ENCODE measurements at regions not wholly inside any gene's neighbourhood (a gene's known extent, or its start where the extent isn't known, plus 50 kb on each side); places are given as distances from the start of the nearest gene placed in this dataset.
"Not testable (repeated sequence)": the region's sequence is repeated elsewhere in the genome, so short reads cannot be mapped to it uniquely, and the experiment has no call there.

GRCh38 chr2:129006901-129007300, 688.2 kb upstream of the HS6ST1 start:
- no peak for DNase-seq

- DNase-seq, result no peak
These were observed 689.6 kb upstream of the HS6ST1 start for GRCh38 chr2:129008055-129008880.

GRCh38 chr2:129008881-129009554, 690.4 kb upstream of the HS6ST1 start:
- no peak for DNase-seq

GRCh38 chr2:129009555-129010146, 691.0 kb upstream of the HS6ST1 start:
- no peak for DNase-seq

GRCh38 chr2:129010262-129010661, 691.6 kb upstream of the HS6ST1 start:
- no peak for DNase-seq

GRCh38 chr2:129011466-129012061, 692.9 kb upstream of the HS6ST1 start:
- DNase-seq, result no peak

GRCh38 chr2:129014432-129014831, 695.8 kb upstream of the HS6ST1 start:
- no peak for DNase-seq

- DNase-seq, result no peak
These were observed 697.0 kb upstream of the HS6ST1 start for GRCh38 chr2:129015397-129016285.

GRCh38 chr2:129016972-129017371, 698.3 kb upstream of the HS6ST1 start:
- DNase-seq, result no peak

GRCh38 chr2:129024796-129025195, 706.1 kb upstream of the HS6ST1 start:
- DNase-seq, result no peak

GRCh38 chr2:129035992-129036391, 717.3 kb upstream of the HS6ST1 start:
- no peak for DNase-seq

GRCh38 chr2:129043677-129044076, 725.0 kb upstream of the HS6ST1 start:
- DNase-seq, result not testable (repeated sequence)

- DNase-seq, result not testable (repeated sequence)
These were observed 727.8 kb upstream of the HS6ST1 start for GRCh38 chr2:129046475-129046874.

- no peak for DNase-seq
These were observed 731.4 kb upstream of the HS6ST1 start for GRCh38 chr2:129050101-129050500.

GRCh38 chr2:129055242-129055641, 736.6 kb upstream of the HS6ST1 start:
- DNase-seq, result no peak

- no peak for DNase-seq
These were observed 737.2 kb upstream of the HS6ST1 start for GRCh38 chr2:129055824-129056223.

GRCh38 chr2:129056309-129056958, 737.8 kb upstream of the HS6ST1 start:
- no peak for DNase-seq

GRCh38 chr2:129056959-129057317, 738.3 kb upstream of the HS6ST1 start:
- no peak for DNase-seq

GRCh38 chr2:129058981-129059380, 740.3 kb upstream of the HS6ST1 start:
- DNase-seq, result no peak

- no peak for DNase-seq
These were observed 740.8 kb upstream of the HS6ST1 start for GRCh38 chr2:129059476-129059875.

GRCh38 chr2:129061069-129061768, 742.6 kb upstream of the HS6ST1 start:
- DNase-seq, result no peak
